H9 (cell line): ENCODE measurements at regions not wholly inside any gene's neighbourhood (a gene's known extent, or its start where the extent isn't known, plus 50 kb on each side); places are given as distances from the start of the nearest gene placed in this dataset.

ENCODE experiments used
- DNase-seq: peaks from one replicate; pipeline ENCODE4 v3.0.0-alpha.2; 2017
- H2AFZ ChIP-seq: one replicate; pipeline ENCODE4 v1.6.1; 2013; ENCODE audit warnings: mild to moderate bottlenecking, low read length, control low read depth, moderate library complexity
- H2AK5ac ChIP-seq: 2 replicates; pipeline ENCODE4 v1.6.1; 2013; ENCODE audit warnings: low read length, control low read depth, mixed read lengths; ENCODE audit not compliant: insufficient read length
- H2BK120ac ChIP-seq: one replicate; pipeline ENCODE4 v1.6.1; 2013; ENCODE audit warnings: low read depth, mild to moderate bottlenecking, low read length, control low read depth, inconsistent platforms; ENCODE audit not compliant: poor library complexity, severe bottlenecking
- H2BK12ac ChIP-seq: 2 replicates; pipeline ENCODE4 v1.6.1; 2013; ENCODE audit warnings: low read length, control low read depth, mixed read lengths, low read depth; ENCODE audit not compliant: insufficient read length
- H2BK15ac ChIP-seq: 2 replicates; pipeline ENCODE4 v1.6.1; 2013; ENCODE audit warnings: low read depth, low read length, control low read depth
- H2BK20ac ChIP-seq: one replicate; pipeline ENCODE4 v1.6.1; 2013; ENCODE audit warnings: low read depth, mild to moderate bottlenecking, low read length, control low read depth, inconsistent platforms; ENCODE audit not compliant: poor library complexity, severe bottlenecking
- H2BK5ac ChIP-seq: 2 replicates; pipeline ENCODE4 v1.6.1; 2013; ENCODE audit warnings: low read length, control low read depth, mixed read lengths; ENCODE audit not compliant: insufficient read length
- H3K14ac ChIP-seq: 2 replicates; pipeline ENCODE4 v1.6.1; 2013; ENCODE audit warnings: low read length, control low read depth; ENCODE audit not compliant: insufficient read depth
- H3K18ac ChIP-seq: 2 replicates; pipeline ENCODE4 v1.6.1; 2013; ENCODE audit warnings: low read depth, mild to moderate bottlenecking, mixed read lengths, low read length, control low read depth; ENCODE audit not compliant: insufficient read length
- H3K23ac ChIP-seq: 2 replicates; pipeline ENCODE4 v1.6.1; 2013; ENCODE audit warnings: low read length, control low read depth, mixed read lengths, low read depth; ENCODE audit not compliant: insufficient read length
- H3K23me2 ChIP-seq: 2 replicates; pipeline ENCODE4 v1.6.1; 2013; ENCODE audit warnings: low read depth, mild to moderate bottlenecking, mixed read lengths, low read length, control low read depth; ENCODE audit not compliant: insufficient read length, poor library complexity, severe bottlenecking
- H3K27ac ChIP-seq: 2 replicates; pipeline ENCODE4 v1.5.1; 2013; ENCODE audit warnings: low read length, control low read depth, mixed read lengths, low read depth; ENCODE audit not compliant: insufficient read length
- H3K27me3 ChIP-seq: 2 replicates; pipeline ENCODE4 v1.6.1; 2013; ENCODE audit warnings: low read length, control low read depth, inconsistent platforms; ENCODE audit not compliant: insufficient read depth
- H3K4ac ChIP-seq: 2 replicates; pipeline ENCODE4 v1.6.1; 2013; ENCODE audit warnings: low read depth, mild to moderate bottlenecking, control low read depth, inconsistent platforms, low read length, moderate library complexity
- H3K4me1 ChIP-seq: 2 replicates; pipeline ENCODE4 v1.6.1; 2013; ENCODE audit warnings: low read length, control low read depth, inconsistent platforms; ENCODE audit not compliant: insufficient read depth
- H3K4me2 ChIP-seq: 2 replicates; pipeline ENCODE4 v1.6.1; 2013; ENCODE audit warnings: low read length, control low read depth, mixed read lengths; ENCODE audit not compliant: insufficient read length, insufficient read depth
- H3K56ac ChIP-seq: 2 replicates; pipeline ENCODE4 v1.6.1; 2013; ENCODE audit warnings: low read depth, mild to moderate bottlenecking, mixed read lengths, low read length, control low read depth; ENCODE audit not compliant: insufficient read length
- H3K79me1 ChIP-seq: 2 replicates; pipeline ENCODE4 v1.6.1; 2013; ENCODE audit warnings: low read depth, mild to moderate bottlenecking, moderate library complexity, low read length, control low read depth, inconsistent platforms; ENCODE audit not compliant: insufficient read depth, poor library complexity, severe bottlenecking
- H3K79me2 ChIP-seq: 2 replicates; pipeline ENCODE4 v1.6.1; 2013; ENCODE audit warnings: low read length, control low read depth, inconsistent platforms; ENCODE audit not compliant: insufficient read depth
- H3K9ac ChIP-seq: 2 replicates; pipeline ENCODE4 v1.6.1; 2013; ENCODE audit warnings: low read length, control low read depth, mixed read lengths; ENCODE audit not compliant: insufficient read length; ENCODE audit errors: extremely low read depth
- H3K9me3 ChIP-seq: one replicate; pipeline ENCODE4 v1.6.1; 2013; ENCODE audit warnings: low read depth, low read length, inconsistent platforms; ENCODE audit not compliant: control insufficient read depth
- H3T11ph ChIP-seq: one replicate; pipeline ENCODE4 v1.6.1; 2013; ENCODE audit warnings: mild to moderate bottlenecking, low read length, control low read depth, inconsistent platforms
- H4K20me1 ChIP-seq: one replicate; pipeline ENCODE4 v1.6.1; 2013; ENCODE audit not compliant: control insufficient read depth, insufficient read length, insufficient read depth
- H4K5ac ChIP-seq: 2 replicates; pipeline ENCODE4 v1.6.1; 2013; ENCODE audit warnings: low read depth, mild to moderate bottlenecking, mixed read lengths, low read length, control low read depth; ENCODE audit not compliant: insufficient read length
- H4K8ac ChIP-seq: replicated peaks from 2 replicates; pipeline ENCODE4 v1.6.1; 2013; ENCODE audit warnings: low read length, control low read depth, mixed read lengths, low read depth; ENCODE audit not compliant: insufficient read length
- H4K91ac ChIP-seq: 2 replicates; pipeline ENCODE4 v1.6.1; 2013; ENCODE audit warnings: low read depth, mild to moderate bottlenecking, moderate library complexity, mixed read lengths, low read length, control low read depth; ENCODE audit not compliant: insufficient read length
- H3K27ac Mint-ChIP-seq, 3 experiments: 2 replicates in 2 of 3; 3 replicates in 1 of 3; pipeline ENCODE4 v1.8.0; 2020 to 2021; ENCODE audit warnings: mixed read lengths in 3 of 3, mild to moderate bottlenecking in 1 of 3, moderate library complexity in 1 of 3
- H3K27me3 Mint-ChIP-seq: 2 replicates; pipeline ENCODE4 v1.8.0; 2021; ENCODE audit warnings: low read depth, mild to moderate bottlenecking, moderate library complexity, mixed read lengths
- H3K36me3 Mint-ChIP-seq, 3 experiments: 2 replicates in 2 of 3; 3 replicates in 1 of 3; pipeline ENCODE4 v1.8.0; 2020 to 2021; ENCODE audit warnings: low read depth in 3 of 3, mixed read lengths in 3 of 3; ENCODE audit not compliant: insufficient read depth in 1 of 3
- H3K4me1 Mint-ChIP-seq, 2 experiments: 2 replicates each; pipeline ENCODE4 v1.8.0; 2020; ENCODE audit warnings: mixed read lengths in 2 of 2
- H3K4me3 Mint-ChIP-seq, 2 experiments: 2 replicates in 1 of 2; 3 replicates in 1 of 2; pipeline ENCODE4 v1.8.0; 2020 to 2021; ENCODE audit warnings: mild to moderate bottlenecking in 2 of 2, mixed read lengths in 2 of 2, moderate library complexity in 1 of 2
- H3K9me3 Mint-ChIP-seq, 2 experiments: 2 replicates in 1 of 2; 3 replicates in 1 of 2; pipeline ENCODE4 v1.8.0; 2020; ENCODE audit warnings: mild to moderate bottlenecking in 2 of 2, mixed read lengths in 2 of 2, moderate library complexity in 1 of 2
- CTCF ChIP-seq: fragments of 200-600 bp; sonication (generic); conservative IDR thresholded peaks from 3 replicates; pipeline ENCODE4 v1.8.0; 2021; ENCODE audit warnings: antibody characterized with exemption, mild to moderate bottlenecking
- WGBS: extraction: QIAGEN DNeasy Blood & Tissue Kit; methylation state at CpG from one replicate; pipeline ENCODE4 v1.1.7; 2013; ENCODE audit warnings: missing lambda C conversion rate, low lambda C conversion rate, mixed read lengths; ENCODE audit not compliant: insufficient read length; ENCODE audit errors: extremely low coverage; 5-methylcytosine and 5-hydroxymethylcytosine counted together

GRCh38 chr2:11983401-11983800, 237.0 kb downstream of the LPIN1 start:
- H2BK15ac ChIP-seq = no peak overlapping the region

More at GRCh38 chr2:11983401-11983800, 237.0 kb downstream of the LPIN1 start:
- H3K27me3 ChIP-seq = no peaks in the 10 kb centered on the region
- peaks cover 9% of the 10 kb centered on the region; the same call in 1 of the 2 replicates for H3K4me1 ChIP-seq
- no peak overlapping the region for H3K4me2 ChIP-seq
- H3K79me2 ChIP-seq = no peaks in the 10 kb centered on the region
- WGBS = no CpG with 5 or more reads among the region's 4 CpGs
- H4K20me1 ChIP-seq = no peaks in the 10 kb centered on the region
- no peak for DNase-seq
- no peak overlapping the region for H3K4ac ChIP-seq
- no peak overlapping the region for H3K14ac ChIP-seq
- H3K23me2 ChIP-seq = no peaks in the 10 kb centered on the region
- H2AFZ ChIP-seq = no peak overlapping the region
- H4K8ac ChIP-seq = no peak overlapping the region
- H3T11ph ChIP-seq = no peak overlapping the region
- Mint-ChIP-seq H3K27ac (no peak overlapping the region), H3K27me3 (peaks cover 3% of the 10 kb centered on the region), H3K36me3 (no peaks in the 10 kb centered on the region), H3K4me1 (peaks cover 13 to 23% of the 10 kb centered on the region in 2 experiments), H3K4me3 (no peak overlapping the region), H3K9me3 (peaks cover 0 to 2% of the 10 kb centered on the region in 2 experiments; a peak in 1 of 5 replicates)
- H2BK12ac ChIP-seq = no peak overlapping the region
- no peak overlapping the region for H4K91ac ChIP-seq
- no peak overlapping the region for H3K27ac ChIP-seq
- no peak overlapping the region for H3K9ac ChIP-seq
- H3K56ac ChIP-seq = no peak overlapping the region
- no peak overlapping the region for H4K5ac ChIP-seq
- no peak overlapping the region for H3K23ac ChIP-seq
- H3K18ac ChIP-seq = no peak overlapping the region
- H2AK5ac ChIP-seq = no peak overlapping the region
- TF ChIP-seq CTCF = no peak
- no peaks in the 10 kb centered on the region for H3K9me3 ChIP-seq
- no peak overlapping the region for H2BK5ac ChIP-seq
- H2BK20ac ChIP-seq = no peak overlapping the region
- no peaks in the 10 kb centered on the region for H3K79me1 ChIP-seq
- no peak overlapping the region for H2BK120ac ChIP-seq
